H1 (cell line): ENCODE measurements at regions not wholly inside any gene's neighbourhood (a gene's known extent, or its start where the extent isn't known, plus 50 kb on each side); places are given as distances from the start of the nearest gene placed in this dataset.

ENCODE experiments used
- CTCF ChIA-PET: fragments of 300-600 bp; sonication (Branson Sonifier 250); formaldehyde crosslinking; loops from one replicate; lab custom pipeline; 2021; ENCODE audit not compliant: partially characterized antibody; lab: Charles Lee
- POLR2A ChIA-PET: fragments of 300-600 bp; sonication (Branson Sonifier 250); formaldehyde crosslinking; loops from one replicate; lab custom pipeline; 2021; ENCODE audit warnings: inconsistent platforms; ENCODE audit not compliant: partially characterized antibody; lab: Charles Lee
- DNase-seq, 2 experiments: peaks; one replicate each; pipeline versions ENCODE4 v3.0.0 to v3.0.0-alpha.2; 2010 to 2022; ENCODE audit warnings: low spot score in 2 of 2, low read depth in 1 of 2, mixed read lengths in 1 of 2
- FAIRE-seq: peaks from 2 replicates; lab custom pipeline; 2011; peaks lifted over from hg19 to GRCh38; lab: Jason Lieb, UNC
- H2AFZ ChIP-seq: 2 replicates; pipeline ENCODE4 v1.8.1; 2012; ENCODE audit warnings: low read length, inconsistent platforms
- H2AK5ac ChIP-seq: 2 replicates; pipeline ENCODE4 v1.6.1; 2013; ENCODE audit warnings: low read depth, low read length
- H2BK120ac ChIP-seq: replicated peaks from 2 replicates; pipeline ENCODE3; 2013; ENCODE audit warnings: low read depth, low read length, inconsistent platforms
- H2BK12ac ChIP-seq: 2 replicates; pipeline ENCODE4 v1.6.1; 2013; ENCODE audit warnings: low read depth, low read length
- H2BK15ac ChIP-seq: 2 replicates; pipeline ENCODE4 v1.6.1; 2013; ENCODE audit warnings: low read length
- H2BK20ac ChIP-seq: 2 replicates; pipeline ENCODE4 v1.6.1; 2013; ENCODE audit warnings: low read length
- H2BK5ac ChIP-seq: 2 replicates; pipeline ENCODE4 v1.6.1; 2013; ENCODE audit warnings: low read depth, low read length
- H3K14ac ChIP-seq: 2 replicates; pipeline ENCODE4 v1.6.1; 2013; ENCODE audit warnings: inconsistent platforms; ENCODE audit not compliant: insufficient read length
- H3K18ac ChIP-seq: 2 replicates; pipeline ENCODE4 v1.6.1; 2013; ENCODE audit warnings: low read length; ENCODE audit errors: extremely low read depth
- H3K23ac ChIP-seq: 2 replicates; pipeline ENCODE4 v1.6.1; 2013; ENCODE audit warnings: inconsistent platforms; ENCODE audit not compliant: insufficient read length
- H3K23me2 ChIP-seq: 2 replicates; pipeline ENCODE4 v1.6.1; 2013; ENCODE audit warnings: low read depth, low read length
- H3K27ac ChIP-seq: 2 replicates; pipeline ENCODE4 v1.6.1; 2011; ENCODE audit warnings: low read depth, low read length, inconsistent platforms
- H3K27me3 ChIP-seq, 4 experiments: replicated peaks in 1 of 4; 1 replicate in 1 of 4; 2 replicates in 3 of 4; pipeline versions ENCODE4 v1.6.1 to v1.8.1; 2011 to 2013; ENCODE audit warnings: low read length in 3 of 4, mild to moderate bottlenecking in 3 of 4, inconsistent platforms in 2 of 4, mixed read lengths in 2 of 4, moderate library complexity in 1 of 4; ENCODE audit not compliant: control insufficient read depth in 3 of 4, insufficient read depth in 3 of 4; ENCODE audit errors: extremely low read depth in 1 of 4
- H3K36me3 ChIP-seq, 4 experiments: 2 replicates each; pipeline versions ENCODE4 v1.6.1 to v1.8.1; 2011 to 2013; ENCODE audit warnings: mild to moderate bottlenecking in 4 of 4, low read length in 3 of 4, moderate library complexity in 2 of 4, control low read depth in 1 of 4, inconsistent platforms in 1 of 4; ENCODE audit not compliant: insufficient read depth in 4 of 4, control insufficient read depth in 2 of 4
- H3K4ac ChIP-seq: replicated peaks from 2 replicates; pipeline ENCODE3; 2013; ENCODE audit warnings: low read length, low read depth, mixed read lengths, inconsistent platforms; ENCODE audit not compliant: insufficient read length
- H3K4me1 ChIP-seq, 4 experiments: replicated peaks in 1 of 4; 1 replicate in 1 of 4; 2 replicates in 3 of 4; pipeline versions ENCODE4 v1.6.1 to v1.8.1; 2011 to 2013; ENCODE audit warnings: low read length in 3 of 4, inconsistent platforms in 2 of 4, mixed read lengths in 1 of 4; ENCODE audit not compliant: insufficient read depth in 4 of 4, control insufficient read depth in 3 of 4
- H3K4me2 ChIP-seq, 2 experiments: 2 replicates each; pipeline versions ENCODE4 v1.6.1 to v1.8.1; 2011 to 2013; ENCODE audit warnings: low read depth in 2 of 2, low read length in 2 of 2, control low read depth in 1 of 2, inconsistent platforms in 1 of 2, mild to moderate bottlenecking in 1 of 2; ENCODE audit not compliant: insufficient read depth in 1 of 2
- H3K4me3 ChIP-seq, 4 experiments: fragments of 200-600, 300-600 bp in 1 of 4; sonication (generic), shearing (Covaris generic), sonication (Bioruptor Twin) in 1 of 4; 2 replicates each; pipeline versions ENCODE4 v1.5.1 to v1.8.1; 2011 to 2016; ENCODE audit warnings: low read length in 4 of 4, low read depth in 3 of 4, control low read depth in 2 of 4, inconsistent platforms in 2 of 4, mild to moderate bottlenecking in 2 of 4, mixed read lengths in 1 of 4, moderate library complexity in 1 of 4; ENCODE audit not compliant: insufficient read depth in 2 of 4; ENCODE audit errors: extremely low read depth in 1 of 4
- H3K56ac ChIP-seq: replicated peaks from 2 replicates; pipeline ENCODE3; 2013; ENCODE audit warnings: low read depth, mild to moderate bottlenecking, mixed read lengths, low read length, inconsistent platforms; ENCODE audit not compliant: insufficient read length
- H3K79me1 ChIP-seq: 2 replicates; pipeline ENCODE4 v1.6.1; 2013; ENCODE audit warnings: low read depth, low read length, control low read depth
- H3K79me2 ChIP-seq, 2 experiments: 2 replicates each; pipeline versions ENCODE4 v1.6.1 to v1.8.1; 2012 to 2013; ENCODE audit warnings: low read length in 2 of 2, mild to moderate bottlenecking in 2 of 2, inconsistent platforms in 1 of 2; ENCODE audit not compliant: insufficient read depth in 2 of 2, control insufficient read depth in 1 of 2
- H3K9ac ChIP-seq, 4 experiments: replicated peaks in 1 of 4; 1 replicate in 1 of 4; 2 replicates in 3 of 4; pipeline versions ENCODE4 v1.6.1 to v1.8.1; 2011 to 2013; ENCODE audit warnings: low read depth in 3 of 4, low read length in 3 of 4, control low read depth in 2 of 4, mild to moderate bottlenecking in 2 of 4, moderate library complexity in 2 of 4, inconsistent platforms in 1 of 4; ENCODE audit errors: extremely low read depth in 1 of 4
- H3K9me3 ChIP-seq, 2 experiments: 2 replicates each; pipeline versions ENCODE4 v1.6.1 to v1.8.1; 2012 to 2013; ENCODE audit warnings: mild to moderate bottlenecking in 2 of 2, moderate library complexity in 2 of 2, control low read depth in 1 of 2, inconsistent platforms in 1 of 2, low read depth in 1 of 2, low read length in 1 of 2, mixed read lengths in 1 of 2; ENCODE audit not compliant: insufficient read depth in 2 of 2
- H4K20me1 ChIP-seq, 2 experiments: replicated peaks in 1 of 2; 2 replicates each; pipeline versions ENCODE3 to v1.8.1; 2011 to 2013; ENCODE audit warnings: inconsistent platforms in 2 of 2, low read length in 2 of 2, mild to moderate bottlenecking in 1 of 2; ENCODE audit not compliant: insufficient read depth in 2 of 2, control insufficient read depth in 1 of 2
- H4K5ac ChIP-seq: 2 replicates; pipeline ENCODE4 v1.6.1; 2013; ENCODE audit warnings: low read length, low read depth, mixed read lengths, inconsistent platforms; ENCODE audit not compliant: insufficient read length
- H4K8ac ChIP-seq: 2 replicates; pipeline ENCODE4 v1.8.0; 2013; ENCODE audit warnings: mild to moderate bottlenecking, moderate library complexity, low read length, inconsistent platforms; ENCODE audit not compliant: insufficient read depth; ENCODE audit errors: extremely low read depth
- H4K91ac ChIP-seq: replicated peaks from 2 replicates; pipeline ENCODE3; 2013; ENCODE audit warnings: low read length, mixed read lengths, inconsistent platforms; ENCODE audit not compliant: insufficient read length
- CHD2 ChIP-seq: IDR thresholded peaks from 2 replicates; pipeline ENCODE4 v1.6.1; 2012; ENCODE audit warnings: low read length, improper control_type of control experiment
- EGR1 ChIP-seq: IDR thresholded peaks from 2 replicates; pipeline ENCODE4 v1.6.1; 2011; ENCODE audit warnings: low read depth, low read length, borderline replicate concordance
- MAFK ChIP-seq: IDR thresholded peaks from 2 replicates; pipeline ENCODE4 v1.6.1; 2012; ENCODE audit warnings: low read depth, mild to moderate bottlenecking, improper control_type of control experiment, low read length
- RAD21 ChIP-seq, 2 experiments: IDR thresholded peaks in 1 of 2; conservative IDR thresholded peaks in 1 of 2; 2 replicates each; pipeline ENCODE4 v1.6.1; 2011; ENCODE audit warnings: low read depth in 2 of 2, low read length in 2 of 2, improper control_type of control experiment in 1 of 2, inconsistent platforms in 1 of 2, mild to moderate bottlenecking in 1 of 2, moderate library complexity in 1 of 2
- RXRA ChIP-seq: IDR thresholded peaks from 2 replicates; pipeline ENCODE4 v1.6.1; 2011; ENCODE audit warnings: low read depth, mild to moderate bottlenecking, low read length, moderate library complexity; ENCODE audit not compliant: insufficient read depth
- WGBS, 2 experiments: shearing (Covaris generic) in 1 of 2; methylation state at CpG; one replicate each; pipeline versions ENCODE4 v1.1.6 to v1.1.7; 2013 to 2015; ENCODE audit warnings: low lambda C conversion rate in 2 of 2, mixed read lengths in 2 of 2, inconsistent platforms in 1 of 2, low coverage in 1 of 2, missing lambda C conversion rate in 1 of 2; ENCODE audit not compliant: insufficient replicate concordance in 2 of 2, insufficient coverage in 1 of 2, insufficient read length in 1 of 2; ENCODE audit errors: extremely low coverage in 1 of 2, missing lambda C conversion rate in 1 of 2; 5-methylcytosine and 5-hydroxymethylcytosine counted together

GRCh38 chr18:78681396-78681795 lies 298.2 kb upstream of the SALL3 start:
- no peak overlapping the region for H4K5ac ChIP-seq
- no peak for TF ChIP-seq MAFK
- TF ChIP-seq RAD21 (IDR thresholded peaks at IDR 0.05 in 1 of 2, conservative IDR thresholded peaks at IDR 0.05 in 1 of 2; ENCODE audit: low read depth in 2 of 2, low read length in 2 of 2) = no peak
- TF ChIP-seq EGR1 = no peak
- no peak for TF ChIP-seq RXRA
- TF ChIP-seq CHD2 = no peak
- no peak overlapping the region for H3K4me2 ChIP-seq
- no peaks in the 10 kb centered on the region for H4K20me1 ChIP-seq
- no peak overlapping the region for H3K14ac ChIP-seq
- no peak overlapping the region for H4K8ac ChIP-seq
- no peaks in the 10 kb centered on the region for H3K79me1 ChIP-seq
- H2BK5ac ChIP-seq = no peak overlapping the region
- H3K27me3 ChIP-seq = no peaks in the 10 kb centered on the region
- H3K27ac ChIP-seq = no peak overlapping the region
- WGBS, 2 experiments = 93% methylated on average over 12 of the region's 12 CpGs; no CpG with 5 or more reads in 1 of the 2 experiments
- no peak overlapping the region for H4K91ac ChIP-seq
- H2BK120ac ChIP-seq = no peak overlapping the region
- H3K56ac ChIP-seq = no peak overlapping the region
- no peaks in the 10 kb centered on the region for H3K9me3 ChIP-seq
- no peak overlapping the region for H2BK15ac ChIP-seq
- no peak overlapping the region for H3K18ac ChIP-seq
- H3K79me2 ChIP-seq = no peaks in the 10 kb centered on the region
- CTCF ChIA-PET = no interaction called here
- no peaks in the 10 kb centered on the region for H3K23me2 ChIP-seq
- H3K23ac ChIP-seq = no peak overlapping the region
- DNase-seq (no peak), FAIRE-seq (no peak)
- H3K4me1 ChIP-seq = no peaks in the 10 kb centered on the region; a peak in 1 of 7 replicates
- H3K9ac ChIP-seq = no peak overlapping the region
- H2BK12ac ChIP-seq = no peak overlapping the region
- H3K36me3 ChIP-seq = no peaks in the 10 kb centered on the region
- H2AK5ac ChIP-seq = no peak overlapping the region
- H3K4me3 ChIP-seq = no peak overlapping the region
- no peak overlapping the region for H3K4ac ChIP-seq
- no peak overlapping the region for H2BK20ac ChIP-seq
- H2AFZ ChIP-seq = no peak overlapping the region
- POLR2A ChIA-PET = no interaction called here
